ENCODE measurements at regions not wholly inside any gene's neighbourhood (a gene's known extent, or its start where the extent isn't known, plus 50 kb on each side); places are given as distances from the start of the nearest gene placed in this dataset.

DNA sequence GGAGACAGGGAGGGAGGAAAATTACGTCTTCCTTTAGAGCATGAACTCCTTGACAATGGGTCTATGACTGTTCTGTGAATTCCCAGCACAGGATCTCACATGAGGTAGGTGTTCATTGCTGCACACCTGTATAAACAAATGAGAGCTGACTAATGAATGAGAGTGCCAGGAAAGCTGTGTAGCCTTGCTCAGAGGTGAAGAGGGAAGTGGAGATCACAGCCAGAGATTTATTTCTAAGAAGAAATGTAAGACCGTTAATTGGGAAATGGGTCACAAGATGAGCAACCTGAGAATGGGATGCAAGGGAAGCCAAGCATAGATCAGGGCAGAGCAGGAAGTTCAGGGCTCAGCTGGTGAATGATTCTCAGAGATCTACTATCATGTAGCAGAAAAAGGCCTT is 295.1 kb downstream of the CDK5RAP2 start:
- TF ChIP-seq, protein P1, sequence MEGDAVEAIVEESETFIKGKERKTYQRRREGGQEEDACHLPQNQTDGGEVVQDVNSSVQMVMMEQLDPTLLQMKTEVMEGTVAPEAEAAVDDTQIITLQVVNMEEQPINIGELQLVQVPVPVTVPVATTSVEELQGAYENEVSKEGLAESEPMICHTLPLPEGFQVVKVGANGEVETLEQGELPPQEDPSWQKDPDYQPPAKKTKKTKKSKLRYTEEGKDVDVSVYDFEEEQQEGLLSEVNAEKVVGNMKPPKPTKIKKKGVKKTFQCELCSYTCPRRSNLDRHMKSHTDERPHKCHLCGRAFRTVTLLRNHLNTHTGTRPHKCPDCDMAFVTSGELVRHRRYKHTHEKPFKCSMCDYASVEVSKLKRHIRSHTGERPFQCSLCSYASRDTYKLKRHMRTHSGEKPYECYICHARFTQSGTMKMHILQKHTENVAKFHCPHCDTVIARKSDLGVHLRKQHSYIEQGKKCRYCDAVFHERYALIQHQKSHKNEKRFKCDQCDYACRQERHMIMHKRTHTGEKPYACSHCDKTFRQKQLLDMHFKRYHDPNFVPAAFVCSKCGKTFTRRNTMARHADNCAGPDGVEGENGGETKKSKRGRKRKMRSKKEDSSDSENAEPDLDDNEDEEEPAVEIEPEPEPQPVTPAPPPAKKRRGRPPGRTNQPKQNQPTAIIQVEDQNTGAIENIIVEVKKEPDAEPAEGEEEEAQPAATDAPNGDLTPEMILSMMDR (IDR thresholded peaks at IDR 0.05), result no peak
- TF ChIP-seq POLR2A (IDR thresholded peaks at IDR 0.05), result no peak

All from lower leg skin (tissue), 3 donors.